H1 (cell line): ENCODE measurements at regions not wholly inside any gene's neighbourhood (a gene's known extent, or its start where the extent isn't known, plus 50 kb on each side); places are given as distances from the start of the nearest gene placed in this dataset.

Experiments
- CHD1 ChIP-seq: IDR thresholded peaks from 2 replicates; pipeline ENCODE4 v1.6.1; 2012; ENCODE audit warnings: low read depth, low read length, improper control_type of control experiment
- CHD2 ChIP-seq: IDR thresholded peaks from 2 replicates; pipeline ENCODE4 v1.6.1; 2012; ENCODE audit warnings: low read length, improper control_type of control experiment
- CTCF ChIP-seq, 3 experiments: IDR thresholded peaks; 1 replicate in 2 of 3; 2 replicates in 1 of 3; pipeline versions ENCODE4 v1.5.1 to v1.6.1; 2011; ENCODE audit warnings: low read length in 3 of 3, mild to moderate bottlenecking in 3 of 3, inconsistent platforms in 2 of 3, low read depth in 1 of 3, moderate library complexity in 1 of 3; ENCODE audit not compliant: insufficient read depth in 1 of 3; ENCODE audit errors: control extremely low read depth in 1 of 3
- MAFK ChIP-seq: IDR thresholded peaks from 2 replicates; pipeline ENCODE4 v1.6.1; 2012; ENCODE audit warnings: low read depth, mild to moderate bottlenecking, improper control_type of control experiment, low read length
- PHF8 ChIP-seq: fragments of 200-600 bp; sonication (generic); conservative IDR thresholded peaks from 2 replicates; pipeline ENCODE4 v1.7.1; 2012; ENCODE audit warnings: low read depth, mild to moderate bottlenecking, inconsistent platforms, low read length, moderate library complexity
- TCF12 ChIP-seq: IDR thresholded peaks from 2 replicates; pipeline ENCODE4 v1.6.1; 2011; ENCODE audit warnings: low read depth, mild to moderate bottlenecking, low read length

- TF ChIP-seq TCF12 (no peak), MAFK (no peak), CHD1 (no peak), PHF8 (no peak), CTCF (IDR thresholded peaks at IDR 0.05; ENCODE audit: control extremely low read depth in 1 of 3, insufficient read depth in 1 of 3, low read depth in 1 of 3, low read length in 3 of 3) (no peak), CHD2 (no peak)
These were observed 381.2 kb downstream of the GBE1 start (continued) for GRCh38 chr3:81380234-81380633.
